Erythroblast (primary cell): ENCODE measurements at regions not wholly inside any gene's neighbourhood (a gene's known extent, or its start where the extent isn't known, plus 50 kb on each side); places are given as distances from the start of the nearest gene placed in this dataset.
A peak's percentile ranks its signal among the peaks of the same experiment; 100 is the strongest.
"Not testable (repeated sequence)": the region's sequence is repeated elsewhere in the genome, so short reads cannot be mapped to it uniquely, and the experiment has no call there.

Source experiments
- DNase-seq, 2 experiments: peaks; one replicate each; lab custom pipeline; 2025; lab: John Stamatoyannopoulos, UW
- GATA1 ChIP-seq: IDR thresholded peaks from 2 replicates; pipeline ENCODE4 v1.6.1; 2011; ENCODE audit warnings: low read depth, mild to moderate bottlenecking, control low read depth, low read length, moderate library complexity
- POLR2A ChIP-seq: IDR thresholded peaks from 2 replicates; pipeline ENCODE4 v1.6.1; 2011; ENCODE audit warnings: mild to moderate bottlenecking, low read length

DNA sequence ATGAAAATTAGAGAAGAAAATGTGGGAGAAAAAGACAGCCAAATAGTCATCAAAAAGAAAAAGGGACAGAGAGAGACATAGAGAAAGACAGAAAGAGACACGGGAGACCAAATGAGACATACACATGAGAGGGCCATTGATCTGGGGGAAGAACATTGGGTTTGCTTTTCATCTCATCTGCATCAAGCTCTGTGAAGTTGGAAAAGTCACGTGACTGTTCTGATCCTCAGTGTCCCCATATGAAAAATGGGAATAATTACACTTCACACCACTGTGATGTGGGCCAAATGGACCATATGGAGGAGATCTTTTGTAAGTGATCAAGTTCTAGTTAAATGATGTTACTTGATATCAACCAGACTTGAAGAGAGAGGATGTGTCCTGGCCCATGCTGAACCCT lies 147.1 kb upstream of the NRXN3 start:
- DNase-seq = no peak
- TF ChIP-seq GATA1 = no peak

DNA sequence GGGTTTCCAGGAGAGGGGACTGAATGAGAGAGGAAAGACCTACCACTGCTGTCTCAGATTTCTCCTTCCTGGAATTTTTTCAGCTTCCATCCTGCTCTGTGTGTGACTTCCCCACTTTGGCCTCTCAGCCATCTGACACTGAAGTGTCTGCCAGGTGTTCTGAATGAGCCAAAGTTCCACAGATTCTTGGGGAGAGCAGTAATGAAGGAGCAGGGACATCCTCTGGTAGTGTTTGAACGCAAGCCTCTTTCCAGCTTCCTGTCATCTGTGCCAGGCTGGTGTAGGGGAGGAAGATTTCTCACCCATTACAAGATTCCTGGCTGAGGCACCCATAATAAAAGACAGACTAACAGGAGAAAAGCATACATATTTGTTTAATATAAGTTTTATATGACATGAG lies 141.7 kb upstream of the NRXN3 start:
- no peak for DNase-seq
- TF ChIP-seq GATA1 (no peak), POLR2A (no peak)

DNA sequence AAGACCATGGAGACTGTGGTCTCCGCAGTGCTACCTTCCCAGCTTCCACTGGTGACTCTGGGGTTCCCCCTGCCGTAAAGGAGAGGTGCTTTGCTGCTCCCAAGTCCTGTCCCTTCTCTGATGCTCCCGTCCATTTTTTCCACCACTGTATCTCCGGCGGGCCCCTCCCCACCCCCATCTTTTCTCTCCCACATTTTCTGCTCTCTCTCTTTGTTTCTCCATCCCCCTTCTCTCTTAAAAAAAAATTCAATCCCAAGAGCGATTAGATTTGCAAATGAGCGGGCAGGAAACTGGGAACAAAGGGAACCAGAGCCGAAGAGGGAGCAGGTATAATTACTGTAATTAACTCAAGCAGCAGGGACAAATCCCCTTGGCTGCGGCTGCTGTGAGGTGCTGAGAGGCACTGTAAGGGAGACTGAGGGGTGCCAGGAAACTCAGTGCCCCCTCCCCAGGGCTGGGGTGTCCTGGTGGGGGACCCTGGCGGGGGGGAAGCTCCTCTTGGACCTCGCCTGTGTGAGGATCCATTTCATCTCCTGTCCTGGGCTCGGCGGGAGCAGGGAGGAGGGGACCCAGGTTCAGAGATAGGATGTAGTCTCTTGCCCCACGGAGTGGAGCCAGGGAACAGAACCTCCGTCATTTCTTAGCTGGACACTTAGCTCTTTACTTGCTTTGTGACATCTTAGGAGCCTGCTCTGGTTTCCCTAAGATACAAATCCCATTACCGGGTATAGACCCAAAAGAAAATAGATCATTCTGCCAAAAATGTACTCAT lies 140.4 kb upstream of the NRXN3 start:
- no peak for TF ChIP-seq POLR2A
- no peak for TF ChIP-seq GATA1
- DNase-seq = no peak

DNA sequence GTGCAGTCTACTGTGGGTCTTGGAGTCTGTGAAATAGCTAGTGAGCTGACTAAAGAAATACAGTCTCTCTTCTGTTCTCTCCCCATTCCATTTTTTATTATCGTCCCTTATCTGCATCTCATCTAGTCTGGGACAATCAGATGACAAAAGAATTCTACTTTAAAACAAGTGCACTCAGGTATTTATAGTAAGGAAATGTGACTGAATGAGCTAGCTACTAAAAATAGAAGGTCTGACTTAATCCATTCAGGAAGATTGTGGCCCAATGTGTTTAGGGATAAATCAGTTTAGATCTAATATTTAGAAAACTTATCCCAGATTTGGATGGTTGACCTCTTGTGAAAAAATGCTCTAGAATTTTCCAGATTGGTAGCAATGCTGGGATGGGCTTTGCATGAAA lies 126.8 kb upstream of the NRXN3 start:
- TF ChIP-seq POLR2A (no peak), GATA1 (no peak)

DNA sequence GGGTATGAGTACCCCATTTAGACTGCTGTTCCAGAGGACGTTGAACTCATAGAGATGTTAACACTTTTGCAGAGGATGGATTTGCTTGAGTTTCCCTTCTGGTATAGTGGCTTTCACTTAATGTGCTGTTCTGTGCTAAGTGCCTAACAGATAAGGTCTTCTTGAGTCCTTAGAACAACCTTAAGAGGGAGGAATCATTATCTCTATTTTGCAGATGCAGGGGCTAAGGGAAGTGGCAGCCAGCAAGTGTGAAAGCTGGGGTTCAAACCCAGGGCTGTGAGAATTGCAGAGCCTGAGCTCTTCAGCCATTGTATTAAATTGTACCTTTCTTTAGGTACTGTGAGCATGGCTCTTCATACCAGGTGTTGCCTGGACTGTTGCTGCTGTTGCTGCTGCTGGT lies 122.1 kb upstream of the NRXN3 start:
- peak; percentile 58 to 85 for DNase-seq
- TF ChIP-seq GATA1 (no peak), POLR2A (no peak)

More for the DNA sequence above, 126.8 kb upstream of the NRXN3 start:
- DNase-seq = no peak

DNA sequence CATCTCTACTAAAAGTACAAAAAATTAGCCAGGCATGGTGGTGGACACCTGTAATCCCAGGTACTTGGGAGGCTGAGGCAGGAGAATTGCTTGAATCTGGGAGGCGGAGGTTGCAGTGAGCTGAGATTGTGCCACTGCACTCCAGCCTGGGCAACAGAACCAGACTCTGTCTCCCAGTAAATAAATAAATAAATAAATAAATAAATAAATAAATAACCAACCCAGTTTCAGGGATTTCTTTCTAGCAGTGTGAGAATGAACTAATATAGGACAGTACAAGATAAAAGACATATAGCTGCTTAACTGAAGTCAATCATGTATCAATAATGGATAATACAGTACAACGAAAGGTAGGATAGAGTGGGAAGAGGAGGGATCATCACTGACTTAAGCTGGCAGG lies 113.3 kb upstream of the NRXN3 start:
- not testable (repeated sequence) for DNase-seq

DNA sequence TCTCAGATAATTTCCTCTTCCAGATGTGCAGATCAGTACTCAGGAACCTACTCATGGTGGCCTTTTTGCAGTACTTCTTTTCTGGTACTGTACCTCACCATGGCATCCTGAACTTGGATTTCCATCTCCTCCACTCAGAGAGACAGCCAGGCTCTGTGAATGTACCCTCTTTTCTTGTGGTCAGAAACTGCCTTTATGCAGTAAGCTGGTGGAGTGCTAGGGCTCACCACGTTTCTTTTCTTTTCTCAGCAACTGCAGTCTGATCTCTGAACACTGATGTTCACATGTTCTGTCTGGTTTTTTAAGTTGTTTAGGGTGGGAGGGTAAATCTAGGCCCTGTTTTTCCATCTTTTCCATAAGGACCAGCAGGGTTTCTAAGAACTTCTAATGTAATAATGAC lies 99.8 kb upstream of the NRXN3 start:
- no peak for DNase-seq
- no peak for TF ChIP-seq POLR2A
- TF ChIP-seq GATA1 = no peak

DNA sequence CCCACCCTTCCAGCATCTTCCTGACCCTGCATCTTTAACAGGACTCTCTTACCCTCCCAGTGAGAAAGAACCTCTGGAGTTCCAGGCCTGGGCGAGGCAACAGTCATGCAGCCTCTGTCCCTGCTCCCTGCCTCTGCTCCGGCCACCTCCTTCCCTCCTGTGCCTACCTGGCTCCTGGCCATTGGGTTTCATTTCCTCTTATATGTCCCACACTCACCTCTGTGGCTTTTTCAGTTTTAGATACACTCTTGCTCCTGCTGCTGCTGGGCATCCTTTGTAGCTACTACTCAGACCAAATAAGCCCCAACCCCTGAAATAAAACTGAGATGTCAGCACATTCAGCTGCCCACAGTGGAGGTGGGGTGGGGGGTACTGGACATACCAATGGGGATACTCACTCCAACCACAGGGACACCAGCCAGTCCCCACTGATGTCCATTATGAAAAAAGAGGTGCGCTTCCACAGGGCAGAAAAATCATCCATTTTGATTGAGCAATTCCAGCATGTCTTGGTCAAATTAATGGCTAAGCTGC lies 99.1 kb upstream of the NRXN3 start:
- TF ChIP-seq POLR2A = no peak
- no peak for TF ChIP-seq GATA1

DNA sequence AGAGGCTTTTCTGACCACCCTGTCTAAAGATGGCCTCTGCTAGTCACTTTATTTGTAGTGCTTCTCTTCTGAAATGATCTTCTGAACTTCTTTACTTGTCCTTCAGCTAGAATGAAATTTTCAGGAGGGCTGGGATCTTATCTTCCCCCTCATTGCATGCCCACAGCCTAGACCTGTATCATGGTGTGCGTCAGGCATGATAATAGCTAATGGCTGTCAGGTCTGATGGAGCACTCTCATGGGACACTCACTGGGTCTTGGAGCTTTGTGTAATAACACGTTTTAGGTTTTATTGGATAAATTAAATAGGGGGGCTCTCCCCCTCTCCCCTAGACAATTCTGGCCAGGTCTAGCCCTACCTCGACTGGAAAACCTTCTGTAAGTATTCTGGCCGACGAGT lies 97.1 kb upstream of the NRXN3 start:
- no peak for DNase-seq
- no peak for TF ChIP-seq POLR2A
- no peak for TF ChIP-seq GATA1

More for the DNA sequence above, 99.1 kb upstream of the NRXN3 start:
- DNase-seq = no peak

DNA sequence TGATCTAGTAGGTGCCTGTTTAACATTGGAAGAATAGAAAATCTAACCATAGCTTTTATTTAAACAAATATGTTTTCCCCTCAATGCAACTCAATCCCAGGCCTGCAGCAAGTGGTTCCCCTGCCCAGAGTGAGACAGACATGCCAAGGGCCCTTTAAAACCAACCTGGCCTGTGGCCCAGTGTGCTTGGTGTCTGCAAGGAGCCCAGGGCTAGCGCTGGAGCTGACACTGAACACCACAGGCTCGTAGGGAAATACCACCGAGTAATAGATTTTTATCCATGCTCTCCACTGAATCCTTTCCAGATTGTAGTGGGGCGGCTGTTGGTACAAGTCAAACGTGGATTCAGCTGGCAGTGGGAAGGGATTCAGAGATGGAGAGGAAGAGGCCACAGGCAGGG lies 95.6 kb upstream of the NRXN3 start:
- DNase-seq = no peak
- TF ChIP-seq GATA1 (no peak), POLR2A (no peak)

DNA sequence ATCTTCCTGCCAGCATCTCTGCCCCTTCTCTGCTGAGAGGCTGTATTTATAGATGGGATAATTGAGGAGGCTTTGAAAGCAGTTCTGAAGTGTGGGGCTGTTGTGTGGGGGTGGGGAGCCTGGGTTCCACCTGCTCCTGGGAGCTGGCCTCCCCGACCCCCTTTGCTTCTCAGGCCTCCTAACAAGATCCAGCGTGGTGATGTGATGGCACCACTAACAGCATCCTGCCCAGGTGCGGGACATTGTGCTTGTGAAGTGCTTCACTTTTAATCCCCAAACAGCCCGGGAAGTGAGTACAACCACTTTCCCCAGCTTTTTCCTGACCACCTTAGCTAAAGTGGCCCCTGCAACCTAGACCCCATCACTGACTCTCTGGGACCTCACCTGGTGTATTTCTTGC lies 95.1 kb upstream of the NRXN3 start:
- DNase-seq = no peak

DNA sequence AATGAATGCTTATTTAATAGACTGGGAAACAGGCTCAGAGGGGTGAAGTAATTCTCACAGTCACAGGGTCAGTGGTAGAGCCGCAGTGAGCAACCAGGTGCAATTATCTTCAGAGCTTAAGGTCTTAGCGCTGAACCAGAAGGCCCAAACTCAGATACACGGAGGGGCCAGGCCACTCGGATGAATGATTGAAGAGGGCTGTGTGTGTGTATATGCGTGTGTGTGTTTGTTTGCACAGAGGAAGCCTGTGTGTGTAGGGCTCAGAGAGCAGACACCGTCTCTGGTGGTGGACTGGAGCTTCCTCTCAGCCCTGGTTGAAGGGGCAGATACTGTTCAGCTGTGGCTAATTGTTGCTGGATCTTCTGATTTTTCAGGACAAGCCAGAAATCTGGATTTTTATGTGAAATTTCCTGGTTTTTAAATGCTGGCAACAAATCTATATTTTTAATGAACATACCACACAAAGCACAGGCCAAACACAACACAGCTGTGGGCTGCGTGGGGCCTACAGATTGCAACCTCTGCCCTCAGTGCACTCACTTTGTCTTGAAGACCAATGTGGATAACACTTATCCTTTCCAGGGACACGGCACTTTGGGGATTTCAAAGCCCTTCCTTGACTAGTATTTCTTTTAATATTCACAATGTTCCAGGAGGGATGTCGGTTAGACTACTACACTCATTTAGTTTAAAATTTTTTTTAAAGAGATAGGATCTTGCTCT lies 94.5 kb upstream of the NRXN3 start:
- DNase-seq = no peak
- TF ChIP-seq POLR2A (no peak), GATA1 (no peak)

More for the DNA sequence above, 95.1 kb upstream of the NRXN3 start:
- TF ChIP-seq GATA1 = no peak
- TF ChIP-seq POLR2A = no peak

DNA sequence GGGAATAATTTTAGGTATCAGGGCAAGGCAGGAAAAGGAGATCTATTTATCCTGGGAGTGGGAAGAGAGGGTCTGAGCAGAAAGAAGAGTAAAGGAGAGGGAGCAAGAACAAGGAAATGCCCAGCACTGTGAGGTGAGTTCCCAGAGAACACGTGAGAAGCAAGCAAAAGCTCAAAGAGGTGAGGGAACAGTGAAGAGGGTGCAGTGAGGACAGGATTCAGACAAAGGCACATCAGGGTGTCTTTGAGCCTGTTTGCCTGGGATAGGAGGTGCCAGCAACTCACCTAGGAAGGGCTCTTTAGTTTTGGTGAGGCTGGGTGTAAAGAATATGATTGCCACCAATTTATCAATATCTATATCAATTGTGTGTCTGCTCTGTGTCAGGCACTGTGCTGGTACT lies 88.9 kb upstream of the NRXN3 start:
- DNase-seq = no peak
- TF ChIP-seq POLR2A = no peak
- TF ChIP-seq GATA1 = no peak

DNA sequence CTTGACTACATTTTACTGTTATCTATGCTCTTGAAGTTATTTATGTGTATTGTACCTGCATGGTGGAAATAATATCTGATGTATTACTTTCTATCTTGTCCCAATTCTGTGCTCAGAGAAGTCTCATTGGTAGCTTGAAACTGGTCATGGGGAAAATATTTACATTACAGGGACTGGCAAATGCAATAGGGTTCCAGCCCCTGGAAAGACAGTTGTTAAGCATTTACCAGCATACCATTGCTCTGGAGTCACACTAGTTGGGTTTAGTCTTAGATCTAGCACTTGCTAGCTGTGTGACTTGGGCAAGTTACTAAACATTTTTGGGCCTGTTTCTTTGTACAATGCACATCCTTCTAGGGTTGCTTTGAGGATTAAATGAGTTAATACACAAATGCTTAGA lies 86.3 kb upstream of the NRXN3 start:
- TF ChIP-seq GATA1 (no peak), POLR2A (no peak)
- DNase-seq = no peak

DNA sequence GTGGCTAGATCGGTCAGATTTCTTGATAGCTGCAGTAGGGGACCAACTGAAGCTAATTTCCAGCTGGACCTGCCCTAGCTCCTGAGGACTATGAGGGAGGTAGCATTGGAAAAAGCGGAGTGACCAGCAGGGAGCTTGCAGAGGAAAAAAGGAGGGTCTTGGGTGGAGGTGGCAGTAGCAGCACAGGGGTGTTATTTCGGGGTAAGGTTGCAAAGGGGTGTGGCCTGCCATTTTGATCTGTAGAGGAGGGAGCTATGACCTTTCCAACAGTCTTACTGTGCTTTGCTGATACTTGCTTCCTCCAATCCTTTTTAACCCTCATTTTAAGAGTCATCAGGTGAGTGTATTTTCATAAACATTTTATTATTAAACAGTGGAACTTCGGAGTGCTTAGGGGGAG lies 83.8 kb upstream of the NRXN3 start:
- no peak for DNase-seq
- TF ChIP-seq GATA1 (no peak), POLR2A (no peak)
